ENCODE measurements at regions not wholly inside any gene's neighbourhood (a gene's known extent, or its start where the extent isn't known, plus 50 kb on each side); places are given as distances from the start of the nearest gene placed in this dataset.
A peak's percentile ranks its signal among the peaks of the same experiment; 100 is the strongest.

DNA sequence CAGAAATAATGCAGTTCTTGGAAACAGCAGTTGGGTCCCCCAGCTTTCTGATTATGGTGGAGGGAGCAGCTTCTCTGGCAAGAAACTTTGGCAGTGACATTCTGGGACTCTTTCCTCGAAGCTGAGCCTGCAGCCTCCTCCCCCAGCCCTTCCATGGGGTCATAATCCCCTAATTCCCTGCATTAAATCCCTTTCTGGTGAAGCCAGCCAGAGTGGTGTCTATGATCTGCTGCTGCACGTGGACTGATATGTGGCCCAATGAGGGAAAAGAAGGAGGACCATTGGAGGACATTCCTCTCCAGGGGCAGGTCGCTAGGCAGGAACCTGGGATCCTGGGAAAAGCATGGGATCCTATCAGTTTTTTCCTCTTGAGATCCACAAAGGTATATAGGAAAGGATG is 470.5 kb downstream of the RPS24 start:
- no peak for DNase-seq

DNA sequence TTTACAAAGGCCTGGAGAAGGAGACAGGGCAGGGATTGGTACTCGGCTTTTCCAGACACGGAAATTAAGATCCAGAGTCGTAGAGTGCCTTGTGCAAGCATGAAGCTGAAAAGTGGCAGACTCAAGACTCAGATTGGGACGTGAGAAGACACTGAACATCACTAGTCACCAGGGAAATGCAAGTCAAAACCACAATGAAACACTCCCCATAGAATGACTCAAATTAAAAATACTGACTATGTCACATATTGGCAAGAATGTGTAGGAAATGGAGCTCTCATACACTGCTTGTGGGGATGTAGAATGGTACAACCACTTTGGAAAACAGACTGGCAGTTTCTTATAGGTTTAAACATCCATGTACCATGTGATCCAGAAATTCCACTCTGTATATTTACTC is 472.0 kb downstream of the RPS24 start:
- DNase-seq = no peak

DNA sequence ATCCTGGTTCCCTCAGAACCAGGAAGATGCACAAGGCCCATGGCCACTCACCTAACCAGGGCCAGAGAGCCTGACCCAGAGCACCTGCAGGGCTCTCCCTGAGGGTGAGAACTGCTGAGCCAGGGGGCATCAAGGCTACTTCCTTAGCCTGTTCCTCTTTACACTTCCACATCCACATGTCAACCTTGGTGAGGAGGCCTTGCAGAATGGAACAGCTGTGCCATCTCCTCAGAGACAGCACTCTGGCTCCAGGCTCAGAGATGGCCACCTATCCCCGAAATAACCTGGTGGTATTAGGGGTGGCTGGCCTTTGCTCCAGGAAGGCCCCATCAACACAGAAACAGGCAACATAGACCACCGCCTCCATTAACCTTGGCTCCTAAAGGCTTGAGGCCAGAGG is 473.0 kb downstream of the RPS24 start:
- DNase-seq = no peak

DNA sequence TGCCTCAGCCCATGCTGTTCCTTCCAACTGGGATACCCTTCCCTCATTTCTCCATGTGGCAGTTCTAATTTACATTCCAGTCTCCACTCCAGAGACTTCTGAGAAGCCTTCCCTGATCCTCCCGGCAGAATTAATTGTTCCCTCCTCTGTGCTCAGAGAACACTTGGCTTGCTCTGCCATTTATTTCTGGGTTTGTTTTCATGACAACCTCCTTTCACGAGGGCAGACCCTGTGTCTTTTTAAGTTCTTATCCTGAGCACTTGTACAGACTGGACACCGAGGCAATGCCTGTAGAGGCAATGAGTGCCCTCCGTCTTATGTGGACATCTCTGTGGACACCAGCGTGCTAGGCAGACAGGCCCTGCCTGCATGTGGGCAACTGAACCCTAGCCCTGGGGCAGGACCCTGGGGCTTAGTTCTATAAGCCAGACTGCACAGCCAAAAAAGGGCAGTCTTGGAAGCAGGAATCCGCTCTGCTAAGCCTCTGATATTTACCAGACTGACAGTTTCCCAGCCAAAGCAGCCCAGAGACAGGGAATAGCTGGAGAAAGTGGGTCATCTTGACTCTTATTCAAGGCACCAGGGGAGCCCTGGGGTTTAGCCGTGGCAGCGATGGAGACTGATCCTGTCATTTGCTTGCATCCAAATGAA is 474.0 kb downstream of the RPS24 start:
- no peak for DNase-seq

DNA sequence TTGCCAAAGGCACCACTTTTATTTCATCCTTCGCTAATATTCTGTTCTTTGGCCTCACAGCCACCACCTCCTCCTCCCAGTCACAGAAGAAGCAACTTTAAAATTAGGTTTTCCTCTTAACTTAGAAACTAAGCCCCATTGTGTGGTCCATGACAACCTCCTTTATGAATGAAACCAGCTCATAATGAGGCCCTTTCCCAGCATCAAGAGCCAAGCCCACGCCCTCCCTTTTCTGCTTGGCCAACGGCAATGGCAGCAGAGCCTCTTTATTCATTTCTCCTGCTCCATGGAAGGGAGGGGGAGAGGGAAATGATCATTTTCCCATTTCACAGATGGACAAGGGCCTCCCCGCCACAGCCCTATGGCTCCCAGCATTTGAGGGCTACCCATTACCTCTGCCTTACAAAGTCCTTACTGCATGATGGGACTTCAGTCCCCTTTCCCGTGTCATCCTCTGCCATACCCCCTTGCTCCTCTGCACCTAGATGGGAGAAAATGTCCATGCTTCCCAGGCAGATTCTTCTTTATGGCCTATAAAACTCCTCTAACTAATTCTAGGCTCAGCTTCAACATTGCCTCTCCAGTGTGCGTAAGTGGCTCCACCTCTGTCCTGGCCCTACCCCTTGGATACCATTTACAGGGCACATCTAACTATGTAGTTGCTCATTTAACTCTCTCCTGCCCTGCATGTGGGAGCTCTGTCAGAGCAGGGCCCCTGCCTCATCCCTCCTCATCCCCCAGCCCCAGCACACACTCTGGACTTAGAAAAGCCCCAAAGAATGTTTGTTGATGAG is 475.5 kb downstream of the RPS24 start:
- DNase-seq = no peak

DNA sequence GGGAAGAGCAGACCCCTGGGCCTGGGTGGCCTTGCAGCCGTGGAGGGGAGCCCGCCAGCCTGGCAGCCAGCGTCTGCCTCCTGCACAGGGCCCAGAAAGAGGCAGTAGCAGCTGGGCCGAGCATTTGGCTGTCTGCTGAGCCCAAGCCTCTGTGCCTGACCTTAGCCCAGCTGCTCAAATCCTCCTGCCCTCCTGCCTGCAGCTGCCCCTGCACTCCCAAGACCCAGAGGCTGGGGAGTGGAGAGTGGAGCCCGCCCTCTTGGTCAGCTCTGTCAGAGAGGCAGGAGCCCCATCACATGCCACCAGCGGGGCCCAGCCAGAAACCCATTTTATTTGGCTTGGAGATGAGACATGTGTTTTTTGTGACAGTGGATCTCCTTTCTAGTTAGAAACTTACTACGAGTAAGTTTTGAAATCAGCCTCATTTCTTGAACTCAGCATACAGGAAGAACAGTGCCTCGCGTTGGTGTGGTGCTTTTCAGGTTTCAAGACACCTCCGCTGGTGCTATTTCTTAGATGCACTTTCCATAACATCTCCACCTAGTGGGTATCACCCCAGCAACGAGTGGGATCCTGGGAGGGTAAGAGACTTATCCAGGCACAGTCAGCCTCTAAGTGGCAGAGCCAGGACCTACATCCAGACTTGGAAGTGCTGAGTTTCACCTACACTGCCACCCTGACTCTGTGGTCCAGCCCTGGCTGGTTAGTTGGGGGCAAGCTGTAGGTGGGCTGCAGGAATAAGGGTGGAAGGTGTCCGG is 477.1 kb downstream of the RPS24 start:
- DNase-seq = no peak

DNA sequence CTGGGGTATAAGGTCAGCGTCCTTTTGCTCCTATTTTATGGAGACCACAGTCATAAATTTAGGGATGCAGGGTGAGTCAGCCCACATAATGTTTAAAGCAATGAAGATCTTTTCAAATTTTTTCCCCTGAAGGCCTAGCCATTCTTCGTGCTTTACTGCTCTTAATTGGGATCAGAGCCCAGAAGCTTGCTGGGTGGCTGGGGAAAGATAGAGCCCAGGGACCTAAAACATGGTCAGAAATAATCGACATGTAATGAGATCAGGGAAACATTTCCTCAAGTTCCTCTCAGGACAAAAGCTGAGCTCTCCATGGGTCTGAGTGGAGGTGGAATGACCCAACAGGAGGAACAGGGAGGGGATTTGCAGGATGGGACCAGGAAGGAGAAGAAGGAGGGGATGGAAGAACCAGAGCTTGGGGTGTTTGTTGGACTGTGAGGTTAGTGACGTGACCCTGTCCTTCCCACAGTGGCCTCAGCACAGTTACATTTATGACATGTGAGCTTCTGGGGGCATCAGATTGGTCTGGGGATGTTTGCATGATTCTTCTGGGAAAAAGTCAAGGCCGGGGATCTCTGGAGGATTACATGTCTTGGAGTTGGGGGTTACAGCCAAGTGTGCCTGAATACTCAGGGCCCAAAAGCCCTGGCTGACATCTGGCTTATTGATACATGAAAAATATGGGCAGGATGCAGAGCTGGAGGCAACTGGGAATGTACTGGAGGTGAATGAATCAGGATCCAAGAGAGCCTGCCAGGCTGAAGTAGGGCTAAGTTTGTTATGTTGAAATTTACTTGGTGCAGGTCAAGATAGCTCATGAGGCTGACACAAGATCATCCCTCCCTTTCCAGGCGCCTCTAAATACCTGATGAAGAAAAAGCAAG is 477.9 kb downstream of the RPS24 start:
- no peak for DNase-seq

DNA sequence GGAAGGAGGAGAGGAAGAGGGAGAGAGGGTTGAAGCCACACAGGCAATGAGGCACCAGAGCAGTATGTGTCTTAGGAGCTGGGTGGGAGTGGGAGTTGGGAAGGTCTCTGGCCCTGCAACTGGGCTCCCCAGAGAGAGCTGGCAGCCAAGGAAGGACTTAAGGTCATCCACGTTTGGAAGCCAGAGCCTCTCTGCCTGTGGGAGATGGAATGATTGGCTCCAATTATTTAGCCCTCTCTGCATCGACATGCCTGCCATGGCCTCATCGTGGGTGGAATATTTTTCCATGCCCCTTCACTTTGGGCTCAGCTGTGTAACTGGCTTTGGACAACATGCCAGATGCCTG is 478.5 kb downstream of the RPS24 start:
- no peak for DNase-seq

DNA sequence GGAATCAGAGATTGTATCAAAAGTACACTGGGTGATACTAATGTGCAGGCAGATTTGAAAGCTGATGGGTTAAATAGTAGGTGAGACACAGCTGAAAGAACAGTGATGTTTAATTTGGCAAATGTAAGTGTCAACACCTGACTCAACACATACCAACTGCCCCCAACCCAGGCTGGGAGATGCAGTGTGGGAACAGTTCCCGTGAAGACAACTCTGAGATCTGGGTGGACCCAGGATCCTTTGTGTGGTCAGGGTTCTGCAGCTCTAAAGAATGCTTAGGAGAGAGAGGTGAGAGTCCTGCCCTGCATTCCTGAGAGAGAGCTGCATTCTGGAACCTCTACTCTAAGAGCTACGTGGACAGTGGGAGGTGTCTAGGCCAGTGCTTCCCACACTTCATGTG is 479.7 kb downstream of the RPS24 start:
- no peak for DNase-seq

DNA sequence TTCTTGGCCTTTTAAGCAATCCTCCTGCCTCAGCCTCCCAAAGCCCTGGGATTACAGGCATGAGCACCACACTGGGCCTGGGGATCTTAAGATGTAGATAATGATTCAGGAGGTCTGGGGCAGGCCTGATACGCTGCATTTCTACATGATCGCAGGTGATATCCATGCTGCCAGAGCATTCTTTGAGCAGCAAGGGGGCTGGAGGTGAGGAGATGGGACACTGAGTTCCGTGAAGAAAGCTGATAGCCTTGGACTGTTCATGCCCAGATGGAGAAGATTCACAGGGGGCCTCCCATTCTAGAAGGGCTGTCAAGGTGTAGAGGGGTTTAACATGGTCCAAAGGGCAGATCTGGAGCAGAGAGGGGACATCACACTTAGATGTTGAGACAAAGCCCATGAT is 480.3 kb downstream of the RPS24 start:
- no peak for DNase-seq

DNA sequence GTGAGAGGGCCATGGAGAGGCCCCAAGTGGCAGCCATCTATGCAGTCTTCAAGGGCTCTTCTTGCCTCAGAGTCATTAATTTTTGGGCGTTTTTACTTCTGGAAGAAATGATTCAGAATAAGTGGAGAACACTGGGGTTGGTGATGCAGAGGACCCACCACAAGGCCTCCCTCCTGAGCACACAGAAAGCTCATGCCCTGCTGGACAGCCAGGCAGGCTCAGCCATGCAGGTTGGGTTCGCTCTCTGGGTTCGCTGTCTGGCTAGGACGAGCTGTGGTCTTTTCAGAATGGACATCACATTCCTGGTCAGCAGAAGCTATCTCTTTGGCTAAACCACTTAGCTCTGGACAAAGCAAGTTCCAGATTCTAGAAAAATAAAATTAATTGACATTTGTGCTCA is 480.8 kb downstream of the RPS24 start:
- no peak for DNase-seq

DNA sequence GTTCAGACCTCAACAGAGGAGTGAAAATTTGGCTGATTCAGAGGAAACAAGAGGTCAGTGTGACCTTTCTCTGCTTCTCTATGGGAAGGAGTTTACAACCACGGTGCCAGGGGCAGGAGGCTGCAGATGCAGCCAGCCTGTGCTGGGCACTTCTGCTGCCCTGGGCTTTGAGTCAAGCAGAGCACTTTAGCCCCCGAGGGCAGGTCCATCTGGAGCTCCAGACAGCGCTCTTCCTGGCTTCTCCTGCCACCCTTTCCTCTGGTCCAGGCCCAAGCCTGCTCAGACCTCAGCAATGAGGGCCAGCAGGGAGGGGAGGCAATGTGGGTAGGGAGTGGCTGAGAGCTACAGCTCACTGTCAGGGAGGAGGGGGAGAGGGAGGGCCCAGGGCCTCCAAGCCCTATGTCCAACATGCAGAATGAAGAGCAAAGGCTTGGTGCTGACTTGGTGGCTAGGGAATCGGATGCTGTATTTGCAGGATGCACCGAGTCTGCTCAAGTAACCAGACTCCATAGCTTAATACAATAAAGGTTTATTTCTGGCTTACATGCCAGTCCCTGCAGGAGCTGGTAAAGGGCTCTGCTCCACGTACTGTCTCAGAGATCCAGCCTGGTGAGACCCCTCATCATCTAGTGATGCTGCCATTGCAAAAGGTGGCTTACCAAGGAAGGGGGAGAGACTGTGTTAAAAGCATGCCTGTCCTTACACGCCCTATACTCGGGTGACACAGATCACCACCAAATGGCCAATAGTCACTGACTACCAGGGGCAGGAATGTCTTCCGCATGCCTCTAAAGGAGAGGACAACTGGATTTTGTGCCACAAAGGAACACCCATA is 481.6 kb downstream of the RPS24 start:
- DNase-seq = no peak

DNA sequence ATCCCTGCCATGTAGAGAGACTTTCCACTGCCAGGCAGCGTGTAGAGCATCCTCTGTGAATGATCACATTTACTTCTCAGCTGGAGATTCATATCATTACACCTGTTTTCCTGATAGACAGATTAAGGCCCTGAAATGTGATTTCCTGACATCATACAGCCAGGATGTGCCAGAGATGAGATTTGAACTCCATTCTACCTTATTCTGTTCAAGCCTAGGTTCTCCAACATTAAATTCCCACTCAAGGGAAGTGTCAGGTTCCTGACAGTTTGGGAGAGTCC is 482.1 kb downstream of the RPS24 start:
- DNase-seq = no peak

DNA sequence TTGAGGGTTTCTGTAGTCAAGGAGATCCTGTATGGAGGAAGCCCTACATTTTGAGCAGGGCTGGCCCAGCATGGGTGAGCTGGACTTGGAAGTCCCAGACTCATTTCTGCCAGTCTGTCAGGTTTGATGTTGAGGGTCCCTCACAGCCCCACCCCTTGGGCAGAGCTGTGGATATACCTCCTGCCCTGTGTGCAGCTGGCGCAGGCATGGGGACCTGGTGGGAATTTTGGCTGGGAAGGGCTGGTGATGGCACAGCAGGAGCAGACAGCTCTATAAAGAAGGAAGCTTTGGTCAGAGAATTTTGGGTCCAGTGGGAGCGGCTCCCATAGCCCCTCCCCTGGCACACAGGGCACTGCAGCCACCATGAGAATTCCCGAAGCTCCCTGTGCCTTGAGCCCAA is 482.6 kb downstream of the RPS24 start:
- DNase-seq = no peak

DNA sequence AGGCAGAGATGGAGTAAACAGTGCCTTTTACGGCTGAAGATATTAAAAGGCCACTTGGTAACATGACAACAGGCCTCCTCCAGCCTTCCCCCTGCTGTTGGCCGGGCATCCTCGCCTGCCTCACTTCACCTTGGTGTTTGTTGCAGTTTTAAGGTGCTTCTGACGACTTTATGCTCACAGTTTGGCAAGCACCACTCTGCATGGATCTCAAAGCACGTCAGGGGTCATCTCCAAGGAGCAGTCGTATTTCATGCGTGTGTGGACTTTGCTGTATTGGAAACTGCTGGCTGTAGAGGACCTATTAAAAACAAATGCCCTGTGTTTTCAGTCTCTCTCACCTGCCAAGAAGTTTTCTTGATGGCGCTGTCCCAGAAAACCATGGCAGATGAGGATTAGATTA is 483.1 kb downstream of the RPS24 start:
- no peak for DNase-seq

DNA sequence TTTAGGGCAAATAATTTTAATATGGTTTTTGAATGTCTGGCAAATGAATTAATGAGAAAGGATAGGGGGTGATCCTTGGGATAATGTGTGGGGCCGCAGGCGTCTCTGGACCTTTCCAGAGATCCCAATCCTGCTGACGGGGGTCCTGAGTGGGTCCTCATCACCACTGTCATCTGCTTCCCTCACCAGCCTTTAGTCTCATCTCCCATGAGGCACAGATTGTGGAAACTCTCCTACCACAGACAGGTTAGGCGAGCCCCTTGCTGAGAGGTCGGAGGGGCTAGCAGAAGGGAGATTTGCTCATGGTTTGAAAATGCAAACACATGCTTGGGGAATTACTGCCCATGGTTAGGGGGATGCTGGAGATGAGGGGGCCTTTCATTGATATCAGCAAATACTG is 484.6 kb downstream of the RPS24 start:
- DNase-seq = no peak

DNA sequence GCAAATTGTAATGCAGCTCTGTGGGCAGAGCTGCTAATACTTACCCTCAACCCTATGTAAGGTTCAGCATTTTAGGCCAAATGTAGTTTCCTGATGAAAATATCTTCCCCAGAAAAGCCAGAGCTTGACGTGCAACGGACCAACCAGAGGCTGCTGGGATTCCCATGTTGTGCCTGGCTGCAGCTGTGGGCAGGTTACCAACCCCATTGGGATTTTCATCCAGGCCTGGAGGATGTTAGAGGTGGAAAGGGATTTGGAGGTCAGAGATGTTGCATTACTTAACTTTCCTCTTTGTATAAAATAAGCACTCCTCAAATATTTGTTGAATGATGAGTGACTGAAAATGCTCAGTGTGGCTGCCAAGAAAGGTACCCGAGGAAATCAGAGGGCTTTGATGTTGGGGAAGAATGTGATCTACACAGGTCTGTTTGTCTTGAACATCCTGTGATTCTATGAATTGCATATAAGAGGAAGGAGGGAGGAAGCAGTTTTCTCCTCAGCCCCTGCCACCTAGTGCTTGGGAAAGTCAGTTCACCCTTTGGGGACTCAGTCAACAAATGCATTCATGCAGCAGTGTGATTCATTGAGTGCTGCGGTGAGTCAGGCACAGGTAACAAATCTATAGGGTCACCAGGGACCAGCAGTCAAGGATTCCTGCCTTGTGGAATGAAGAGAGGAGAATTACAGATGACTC is 487.2 kb downstream of the RPS24 start:
- DNase-seq = peak; percentile 53

DNA sequence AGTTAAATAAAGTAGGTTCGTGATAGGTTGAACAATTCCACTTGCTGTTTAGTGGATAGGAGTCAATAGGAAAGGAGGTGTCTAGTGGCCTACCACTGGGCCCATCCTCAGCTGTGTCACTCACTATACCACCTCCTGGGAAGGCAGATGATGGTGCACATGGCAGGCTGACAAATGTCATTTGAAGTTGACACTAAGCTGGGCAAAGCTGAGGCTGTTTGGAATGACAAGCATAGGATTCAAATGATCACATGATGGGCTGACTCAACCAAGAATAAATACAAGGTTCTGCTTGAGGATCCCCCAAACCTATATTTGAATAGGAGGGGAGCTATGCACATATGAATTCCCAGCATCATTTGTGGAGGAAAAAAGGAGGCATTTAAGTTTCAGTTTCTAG is 489.8 kb downstream of the RPS24 start:
- DNase-seq = no peak

DNA sequence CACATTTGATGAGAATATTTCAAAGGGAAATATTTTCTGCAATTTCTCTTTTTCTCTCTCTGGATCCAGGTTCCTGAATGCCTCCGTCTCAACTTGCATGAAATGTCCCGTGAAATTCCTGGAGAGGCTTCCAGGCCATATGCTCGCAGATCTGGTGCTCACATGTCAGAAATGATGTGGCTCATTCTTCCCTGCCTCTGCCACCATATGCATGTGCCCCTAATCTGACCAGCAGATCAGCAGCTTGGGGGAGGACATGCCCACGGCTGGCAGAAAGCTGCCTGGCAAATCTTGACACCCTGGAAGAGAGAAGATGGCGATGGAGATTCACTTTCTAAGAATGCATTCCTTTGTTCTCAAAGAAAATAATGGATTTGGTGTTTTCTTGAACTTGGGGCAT is 490.7 kb downstream of the RPS24 start:
- no peak for DNase-seq

DNA sequence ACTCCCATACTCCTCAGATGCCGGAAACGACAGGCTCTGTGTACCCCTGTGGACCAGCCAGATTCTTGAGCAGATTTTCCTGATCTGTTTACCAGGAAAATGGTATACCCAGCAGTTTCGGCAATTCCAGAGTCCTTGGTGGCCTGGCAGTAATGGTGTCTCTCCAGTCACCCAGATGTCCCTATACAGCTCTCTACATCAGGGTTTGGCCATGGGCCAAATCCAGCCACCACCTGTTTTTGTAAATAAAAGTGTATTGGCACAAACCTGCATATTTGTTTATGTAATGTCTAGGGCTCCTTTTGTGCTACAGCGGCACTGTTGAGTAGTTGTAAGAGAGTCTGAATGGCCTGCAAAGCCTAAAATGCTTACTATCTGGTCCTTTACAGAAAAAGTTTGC is 491.3 kb downstream of the RPS24 start:
- no peak for DNase-seq

DNA sequence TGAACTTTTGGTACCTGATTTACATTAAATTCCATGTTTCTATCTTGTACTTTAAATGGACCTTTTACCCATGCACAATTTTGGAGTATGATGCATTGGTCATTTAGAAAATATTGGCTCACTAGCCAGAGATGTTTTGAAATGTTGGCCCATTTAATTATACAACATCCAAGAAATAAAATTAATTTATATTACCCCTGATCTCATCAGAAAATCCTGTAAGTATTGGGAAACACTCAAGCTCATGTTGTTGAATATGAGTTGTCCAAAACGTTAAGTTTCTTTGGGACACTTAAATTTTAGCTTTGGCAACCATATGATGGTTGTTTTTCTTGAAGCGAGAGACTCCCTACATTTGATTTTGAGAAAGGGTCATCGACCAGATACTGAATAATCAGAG is 492.7 kb downstream of the RPS24 start:
- DNase-seq = no peak

DNA sequence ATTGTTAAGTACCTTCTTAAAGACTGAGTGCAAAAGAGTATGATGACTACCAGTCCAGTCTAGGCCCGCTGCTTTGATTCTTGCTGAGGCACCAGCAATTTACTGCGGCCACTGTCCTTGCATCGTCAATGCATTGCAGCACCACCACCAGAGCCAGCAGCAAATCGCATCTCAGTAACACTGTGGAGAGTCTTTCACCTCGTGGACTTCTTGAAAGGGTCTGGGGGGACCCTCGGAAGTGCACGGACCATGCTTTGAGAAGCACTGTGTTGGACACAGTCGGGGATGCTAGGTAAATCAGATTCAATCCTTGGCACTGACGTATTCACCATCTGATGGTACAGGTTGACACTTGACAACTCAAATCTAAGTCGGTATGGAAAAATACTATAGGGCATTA is 493.6 kb downstream of the RPS24 start:
- DNase-seq = no peak

All from NCI-H1436 (cell line).